H9 (cell line): ENCODE measurements at regions not wholly inside any gene's neighbourhood (a gene's known extent, or its start where the extent isn't known, plus 50 kb on each side); places are given as distances from the start of the nearest gene placed in this dataset.

ENCODE experiments used
- DNase-seq: peaks from one replicate; pipeline ENCODE4 v3.0.0-alpha.2; 2017
- H2AFZ ChIP-seq: one replicate; pipeline ENCODE4 v1.6.1; 2013; ENCODE audit warnings: mild to moderate bottlenecking, low read length, control low read depth, moderate library complexity
- H2AK5ac ChIP-seq: 2 replicates; pipeline ENCODE4 v1.6.1; 2013; ENCODE audit warnings: low read length, control low read depth, mixed read lengths; ENCODE audit not compliant: insufficient read length
- H2BK120ac ChIP-seq: one replicate; pipeline ENCODE4 v1.6.1; 2013; ENCODE audit warnings: low read depth, mild to moderate bottlenecking, low read length, control low read depth, inconsistent platforms; ENCODE audit not compliant: poor library complexity, severe bottlenecking
- H2BK12ac ChIP-seq: 2 replicates; pipeline ENCODE4 v1.6.1; 2013; ENCODE audit warnings: low read length, control low read depth, mixed read lengths, low read depth; ENCODE audit not compliant: insufficient read length
- H2BK15ac ChIP-seq: 2 replicates; pipeline ENCODE4 v1.6.1; 2013; ENCODE audit warnings: low read depth, low read length, control low read depth
- H2BK20ac ChIP-seq: one replicate; pipeline ENCODE4 v1.6.1; 2013; ENCODE audit warnings: low read depth, mild to moderate bottlenecking, low read length, control low read depth, inconsistent platforms; ENCODE audit not compliant: poor library complexity, severe bottlenecking
- H2BK5ac ChIP-seq: 2 replicates; pipeline ENCODE4 v1.6.1; 2013; ENCODE audit warnings: low read length, control low read depth, mixed read lengths; ENCODE audit not compliant: insufficient read length
- H3K14ac ChIP-seq: 2 replicates; pipeline ENCODE4 v1.6.1; 2013; ENCODE audit warnings: low read length, control low read depth; ENCODE audit not compliant: insufficient read depth
- H3K18ac ChIP-seq: 2 replicates; pipeline ENCODE4 v1.6.1; 2013; ENCODE audit warnings: low read depth, mild to moderate bottlenecking, mixed read lengths, low read length, control low read depth; ENCODE audit not compliant: insufficient read length
- H3K23ac ChIP-seq: 2 replicates; pipeline ENCODE4 v1.6.1; 2013; ENCODE audit warnings: low read length, control low read depth, mixed read lengths, low read depth; ENCODE audit not compliant: insufficient read length
- H3K23me2 ChIP-seq: 2 replicates; pipeline ENCODE4 v1.6.1; 2013; ENCODE audit warnings: low read depth, mild to moderate bottlenecking, mixed read lengths, low read length, control low read depth; ENCODE audit not compliant: insufficient read length, poor library complexity, severe bottlenecking
- H3K27ac ChIP-seq: 2 replicates; pipeline ENCODE4 v1.5.1; 2013; ENCODE audit warnings: low read length, control low read depth, mixed read lengths, low read depth; ENCODE audit not compliant: insufficient read length
- H3K27me3 ChIP-seq: 2 replicates; pipeline ENCODE4 v1.6.1; 2013; ENCODE audit warnings: low read length, control low read depth, inconsistent platforms; ENCODE audit not compliant: insufficient read depth
- H3K4ac ChIP-seq: 2 replicates; pipeline ENCODE4 v1.6.1; 2013; ENCODE audit warnings: low read depth, mild to moderate bottlenecking, control low read depth, inconsistent platforms, low read length, moderate library complexity
- H3K4me1 ChIP-seq: 2 replicates; pipeline ENCODE4 v1.6.1; 2013; ENCODE audit warnings: low read length, control low read depth, inconsistent platforms; ENCODE audit not compliant: insufficient read depth
- H3K4me2 ChIP-seq: 2 replicates; pipeline ENCODE4 v1.6.1; 2013; ENCODE audit warnings: low read length, control low read depth, mixed read lengths; ENCODE audit not compliant: insufficient read length, insufficient read depth
- H3K56ac ChIP-seq: 2 replicates; pipeline ENCODE4 v1.6.1; 2013; ENCODE audit warnings: low read depth, mild to moderate bottlenecking, mixed read lengths, low read length, control low read depth; ENCODE audit not compliant: insufficient read length
- H3K79me1 ChIP-seq: 2 replicates; pipeline ENCODE4 v1.6.1; 2013; ENCODE audit warnings: low read depth, mild to moderate bottlenecking, moderate library complexity, low read length, control low read depth, inconsistent platforms; ENCODE audit not compliant: insufficient read depth, poor library complexity, severe bottlenecking
- H3K79me2 ChIP-seq: 2 replicates; pipeline ENCODE4 v1.6.1; 2013; ENCODE audit warnings: low read length, control low read depth, inconsistent platforms; ENCODE audit not compliant: insufficient read depth
- H3K9ac ChIP-seq: 2 replicates; pipeline ENCODE4 v1.6.1; 2013; ENCODE audit warnings: low read length, control low read depth, mixed read lengths; ENCODE audit not compliant: insufficient read length; ENCODE audit errors: extremely low read depth
- H3K9me3 ChIP-seq: one replicate; pipeline ENCODE4 v1.6.1; 2013; ENCODE audit warnings: low read depth, low read length, inconsistent platforms; ENCODE audit not compliant: control insufficient read depth
- H3T11ph ChIP-seq: one replicate; pipeline ENCODE4 v1.6.1; 2013; ENCODE audit warnings: mild to moderate bottlenecking, low read length, control low read depth, inconsistent platforms
- H4K20me1 ChIP-seq: one replicate; pipeline ENCODE4 v1.6.1; 2013; ENCODE audit not compliant: control insufficient read depth, insufficient read length, insufficient read depth
- H4K5ac ChIP-seq: 2 replicates; pipeline ENCODE4 v1.6.1; 2013; ENCODE audit warnings: low read depth, mild to moderate bottlenecking, mixed read lengths, low read length, control low read depth; ENCODE audit not compliant: insufficient read length
- H4K8ac ChIP-seq: replicated peaks from 2 replicates; pipeline ENCODE4 v1.6.1; 2013; ENCODE audit warnings: low read length, control low read depth, mixed read lengths, low read depth; ENCODE audit not compliant: insufficient read length
- H4K91ac ChIP-seq: 2 replicates; pipeline ENCODE4 v1.6.1; 2013; ENCODE audit warnings: low read depth, mild to moderate bottlenecking, moderate library complexity, mixed read lengths, low read length, control low read depth; ENCODE audit not compliant: insufficient read length
- H3K27ac Mint-ChIP-seq, 3 experiments: 2 replicates in 2 of 3; 3 replicates in 1 of 3; pipeline ENCODE4 v1.8.0; 2020 to 2021; ENCODE audit warnings: mixed read lengths in 3 of 3, mild to moderate bottlenecking in 1 of 3, moderate library complexity in 1 of 3
- H3K27me3 Mint-ChIP-seq: 2 replicates; pipeline ENCODE4 v1.8.0; 2021; ENCODE audit warnings: low read depth, mild to moderate bottlenecking, moderate library complexity, mixed read lengths
- H3K36me3 Mint-ChIP-seq, 3 experiments: 2 replicates in 2 of 3; 3 replicates in 1 of 3; pipeline ENCODE4 v1.8.0; 2020 to 2021; ENCODE audit warnings: low read depth in 3 of 3, mixed read lengths in 3 of 3; ENCODE audit not compliant: insufficient read depth in 1 of 3
- H3K4me1 Mint-ChIP-seq, 2 experiments: 2 replicates each; pipeline ENCODE4 v1.8.0; 2020; ENCODE audit warnings: mixed read lengths in 2 of 2
- H3K4me3 Mint-ChIP-seq, 2 experiments: 2 replicates in 1 of 2; 3 replicates in 1 of 2; pipeline ENCODE4 v1.8.0; 2020 to 2021; ENCODE audit warnings: mild to moderate bottlenecking in 2 of 2, mixed read lengths in 2 of 2, moderate library complexity in 1 of 2
- H3K9me3 Mint-ChIP-seq, 2 experiments: 2 replicates in 1 of 2; 3 replicates in 1 of 2; pipeline ENCODE4 v1.8.0; 2020; ENCODE audit warnings: mild to moderate bottlenecking in 2 of 2, mixed read lengths in 2 of 2, moderate library complexity in 1 of 2
- WGBS: extraction: QIAGEN DNeasy Blood & Tissue Kit; methylation state at CpG from one replicate; pipeline ENCODE4 v1.1.7; 2013; ENCODE audit warnings: missing lambda C conversion rate, low lambda C conversion rate, mixed read lengths; ENCODE audit not compliant: insufficient read length; ENCODE audit errors: extremely low coverage; 5-methylcytosine and 5-hydroxymethylcytosine counted together
- TF ChIP-seq, protein P1 (sequence below): fragments of 200-600 bp; sonication (generic); conservative IDR thresholded peaks from 3 replicates; pipeline ENCODE4 v1.8.0; 2021; ENCODE audit warnings: antibody characterized with exemption, mild to moderate bottlenecking

DNA sequence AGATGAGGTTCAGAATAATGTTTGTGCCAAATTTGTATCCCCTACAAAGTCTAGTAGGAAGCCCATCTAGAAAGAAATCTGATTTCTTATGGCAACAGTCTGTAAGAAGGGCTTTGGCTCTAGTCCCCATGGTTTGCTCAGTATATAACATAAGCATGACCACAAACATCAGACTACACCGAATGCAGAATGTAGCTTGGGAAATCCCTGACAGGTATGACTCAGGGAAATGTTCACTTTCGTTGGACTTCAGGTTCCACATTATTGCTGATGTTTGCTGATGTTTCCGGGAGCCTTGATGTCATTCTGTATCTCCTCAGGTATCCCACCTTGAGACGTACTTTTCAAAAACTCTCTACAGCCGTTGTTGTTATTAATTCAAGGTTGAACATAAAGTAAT, 304.4 kb upstream of the TGFBR2 start:
- H3K27ac ChIP-seq: no peak overlapping the region
- no peak overlapping the region for H3K4ac ChIP-seq
- H3K14ac ChIP-seq: no peak overlapping the region
- H2BK5ac ChIP-seq: no peak overlapping the region
- H3K27me3 ChIP-seq: no peaks in the 10 kb centered on the region
- H3K79me2 ChIP-seq: no peaks in the 10 kb centered on the region
- H2BK12ac ChIP-seq: no peak overlapping the region
- no peak overlapping the region for H2AK5ac ChIP-seq
- no peaks in the 10 kb centered on the region for H3K4me1 ChIP-seq
- TF ChIP-seq, protein P1, sequence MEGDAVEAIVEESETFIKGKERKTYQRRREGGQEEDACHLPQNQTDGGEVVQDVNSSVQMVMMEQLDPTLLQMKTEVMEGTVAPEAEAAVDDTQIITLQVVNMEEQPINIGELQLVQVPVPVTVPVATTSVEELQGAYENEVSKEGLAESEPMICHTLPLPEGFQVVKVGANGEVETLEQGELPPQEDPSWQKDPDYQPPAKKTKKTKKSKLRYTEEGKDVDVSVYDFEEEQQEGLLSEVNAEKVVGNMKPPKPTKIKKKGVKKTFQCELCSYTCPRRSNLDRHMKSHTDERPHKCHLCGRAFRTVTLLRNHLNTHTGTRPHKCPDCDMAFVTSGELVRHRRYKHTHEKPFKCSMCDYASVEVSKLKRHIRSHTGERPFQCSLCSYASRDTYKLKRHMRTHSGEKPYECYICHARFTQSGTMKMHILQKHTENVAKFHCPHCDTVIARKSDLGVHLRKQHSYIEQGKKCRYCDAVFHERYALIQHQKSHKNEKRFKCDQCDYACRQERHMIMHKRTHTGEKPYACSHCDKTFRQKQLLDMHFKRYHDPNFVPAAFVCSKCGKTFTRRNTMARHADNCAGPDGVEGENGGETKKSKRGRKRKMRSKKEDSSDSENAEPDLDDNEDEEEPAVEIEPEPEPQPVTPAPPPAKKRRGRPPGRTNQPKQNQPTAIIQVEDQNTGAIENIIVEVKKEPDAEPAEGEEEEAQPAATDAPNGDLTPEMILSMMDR: no peak
- H3K27me3 Mint-ChIP-seq: no peaks in the 10 kb centered on the region
- no peaks in the 10 kb centered on the region for H3K79me1 ChIP-seq
- H3K9me3 Mint-ChIP-seq: peaks cover 4 to 6% of the 10 kb centered on the region in 2 experiments
- H4K91ac ChIP-seq: no peak overlapping the region
- no peak overlapping the region for H3T11ph ChIP-seq
- DNase-seq: no peak
- H3K18ac ChIP-seq: no peak overlapping the region
- no peaks in the 10 kb centered on the region for H3K23me2 ChIP-seq
- H3K9ac ChIP-seq: no peak overlapping the region
- no peak overlapping the region for H2BK20ac ChIP-seq
- no peak overlapping the region for H3K4me3 Mint-ChIP-seq
- H3K27ac Mint-ChIP-seq: no peak overlapping the region; a peak in 1 of 7 replicates
- no peak overlapping the region for H3K4me2 ChIP-seq
- WGBS: no CpG with 5 or more reads among the region's 5 CpGs
- H3K9me3 ChIP-seq: no peaks in the 10 kb centered on the region
- no peak overlapping the region for H3K23ac ChIP-seq
- no peak overlapping the region for H2BK120ac ChIP-seq
- H2BK15ac ChIP-seq: no peak overlapping the region
- no peaks in the 10 kb centered on the region for H4K20me1 ChIP-seq
- H3K36me3 Mint-ChIP-seq: peaks cover 3 to 5% (median 4%) of the 10 kb centered on the region in 3 experiments; a peak in 6 of 7 replicates
- no peak overlapping the region for H2AFZ ChIP-seq
- no peak overlapping the region for H3K56ac ChIP-seq
- no peak overlapping the region for H4K8ac ChIP-seq
- H4K5ac ChIP-seq: no peak overlapping the region
- H3K4me1 Mint-ChIP-seq: peaks cover 4 to 6% of the 10 kb centered on the region in 2 experiments; a peak in 3 of 4 replicates
